Stimulated activated CD8-positive, alpha-beta memory T cell treated with anti-CD3 and anti-CD28 coated beads, Interleukin-2, amount 100 ng/mL, for 48 hours (primary cell): ENCODE measurements at regions not wholly inside any gene's neighbourhood (a gene's known extent, or its start where the extent isn't known, plus 50 kb on each side); places are given as distances from the start of the nearest gene placed in this dataset.

Experiments used
- DNase-seq, 2 donors: peaks; one replicate each; pipeline ENCODE4 v3.0.0-alpha.2; 2020; ENCODE audit warnings: low read depth in 2 of 2

DNA sequence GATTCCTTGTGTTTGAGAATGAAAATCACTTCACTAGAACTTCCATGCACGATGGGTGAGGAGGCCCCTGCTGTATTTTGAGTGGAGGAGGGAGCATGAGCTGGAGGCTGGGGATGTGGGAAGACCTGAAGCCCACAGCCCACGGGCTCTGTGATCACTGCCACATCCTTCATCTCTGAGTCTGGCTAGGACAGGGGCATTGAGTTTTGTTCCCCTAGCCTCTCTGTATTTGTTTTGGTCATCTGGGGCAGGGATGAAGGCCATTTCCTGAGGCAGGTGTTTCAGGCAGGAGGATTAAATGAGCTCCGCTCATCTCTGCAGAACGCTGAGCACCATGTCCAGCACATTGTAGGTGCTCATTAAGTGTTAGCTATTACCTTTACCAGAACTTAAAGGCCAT is 293.6 kb downstream of the GLRX3 start:
- no peak for DNase-seq

DNA sequence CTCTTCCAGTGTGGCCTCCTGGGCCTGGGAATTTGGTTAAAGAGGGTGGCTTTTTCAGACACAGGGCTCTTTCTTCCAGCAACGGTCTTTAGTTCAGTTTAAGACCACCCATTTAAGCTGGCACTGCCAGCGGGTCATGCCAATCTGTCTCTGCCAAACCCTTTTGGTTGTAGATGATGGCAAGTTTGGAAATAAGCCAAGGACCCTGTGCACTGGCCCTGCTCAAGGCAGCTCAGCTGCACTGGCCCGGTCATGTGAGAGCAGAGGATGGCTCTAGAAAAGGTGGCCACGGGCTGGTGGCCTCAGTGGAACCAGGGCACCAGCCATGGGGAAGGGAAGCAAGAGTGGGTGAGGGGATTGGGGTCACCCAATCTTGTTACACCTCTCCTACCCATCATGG is 294.1 kb downstream of the GLRX3 start:
- DNase-seq, result no peak

DNA sequence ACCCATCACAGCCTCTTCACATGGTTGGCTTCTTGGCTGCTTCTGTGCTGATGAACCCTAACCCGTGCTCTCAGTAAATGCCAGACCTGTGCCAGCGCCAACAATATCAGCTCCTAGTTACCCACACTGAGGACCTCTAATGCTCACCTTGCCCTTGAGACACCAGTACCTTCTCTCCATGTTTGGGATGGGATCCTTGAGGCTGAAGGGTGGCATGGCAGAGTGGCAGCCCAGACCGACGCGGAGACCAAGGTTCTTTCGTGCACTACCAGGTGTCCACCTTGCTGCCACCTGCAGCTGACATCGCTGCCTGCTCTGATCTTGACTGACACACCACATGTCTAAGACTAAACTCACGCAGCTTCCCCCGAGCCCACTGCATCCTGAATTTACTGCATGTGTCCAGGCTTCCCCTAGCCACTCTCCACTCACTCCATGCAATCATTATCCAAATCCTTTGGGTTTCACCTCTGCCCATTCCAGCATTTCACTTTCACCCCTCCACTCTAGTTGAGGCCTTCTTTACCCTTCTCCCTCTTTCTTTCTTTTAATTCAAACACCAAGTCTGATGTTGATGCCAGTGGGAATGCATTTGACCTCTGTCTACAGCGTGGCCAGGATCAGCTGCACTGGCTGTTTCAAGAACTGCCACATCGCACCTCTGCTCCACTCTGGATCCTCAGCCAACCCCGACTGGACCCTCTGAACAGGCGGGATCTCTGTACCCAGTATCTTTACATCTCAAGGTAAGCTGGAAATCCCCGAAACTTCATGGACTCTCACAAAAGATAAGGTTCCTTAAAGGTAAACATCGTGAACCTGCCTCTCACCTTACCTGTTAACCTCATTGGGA is 294.9 kb downstream of the GLRX3 start:
- DNase-seq, result no peak

DNA sequence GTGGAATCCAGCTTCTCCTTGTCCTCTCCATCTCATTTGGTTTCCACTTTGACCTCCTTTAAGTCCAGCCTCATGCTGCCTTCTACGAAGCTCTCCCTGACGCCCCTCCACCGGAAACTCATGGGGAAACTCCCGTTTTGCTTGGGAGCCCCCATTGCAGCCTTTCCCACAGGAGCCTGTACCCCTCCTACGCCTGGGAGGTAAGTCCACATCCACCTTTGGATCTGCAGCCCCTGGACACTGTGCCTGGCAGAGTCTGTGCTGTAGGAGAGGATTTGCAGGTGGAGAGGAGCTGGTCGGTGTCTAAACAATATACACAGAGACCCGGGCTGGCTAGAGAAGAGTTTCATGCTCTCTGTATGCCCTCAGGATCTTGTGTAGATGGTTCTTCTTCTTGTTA is 296.1 kb downstream of the GLRX3 start:
- no peak for DNase-seq

DNA sequence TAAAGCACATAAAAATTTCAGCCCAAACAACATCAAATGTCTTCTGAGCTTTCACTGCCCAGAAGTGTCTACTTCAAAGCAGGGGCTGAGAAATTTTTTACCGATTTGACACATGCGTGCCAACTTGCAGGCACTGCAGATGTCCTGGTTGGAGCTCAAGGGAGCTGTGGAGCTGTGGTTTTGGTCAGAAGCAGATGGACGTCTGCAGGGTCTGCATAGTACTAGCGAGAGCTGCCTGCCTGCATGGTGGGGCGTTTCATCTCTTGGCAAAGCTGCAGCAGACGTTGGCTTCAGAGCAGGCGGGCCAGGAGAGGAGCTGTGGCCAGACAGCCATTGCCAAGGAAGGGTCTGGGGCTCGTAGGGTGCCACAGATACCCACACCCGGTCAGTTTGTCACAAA is 296.7 kb downstream of the GLRX3 start:
- no peak for DNase-seq

DNA sequence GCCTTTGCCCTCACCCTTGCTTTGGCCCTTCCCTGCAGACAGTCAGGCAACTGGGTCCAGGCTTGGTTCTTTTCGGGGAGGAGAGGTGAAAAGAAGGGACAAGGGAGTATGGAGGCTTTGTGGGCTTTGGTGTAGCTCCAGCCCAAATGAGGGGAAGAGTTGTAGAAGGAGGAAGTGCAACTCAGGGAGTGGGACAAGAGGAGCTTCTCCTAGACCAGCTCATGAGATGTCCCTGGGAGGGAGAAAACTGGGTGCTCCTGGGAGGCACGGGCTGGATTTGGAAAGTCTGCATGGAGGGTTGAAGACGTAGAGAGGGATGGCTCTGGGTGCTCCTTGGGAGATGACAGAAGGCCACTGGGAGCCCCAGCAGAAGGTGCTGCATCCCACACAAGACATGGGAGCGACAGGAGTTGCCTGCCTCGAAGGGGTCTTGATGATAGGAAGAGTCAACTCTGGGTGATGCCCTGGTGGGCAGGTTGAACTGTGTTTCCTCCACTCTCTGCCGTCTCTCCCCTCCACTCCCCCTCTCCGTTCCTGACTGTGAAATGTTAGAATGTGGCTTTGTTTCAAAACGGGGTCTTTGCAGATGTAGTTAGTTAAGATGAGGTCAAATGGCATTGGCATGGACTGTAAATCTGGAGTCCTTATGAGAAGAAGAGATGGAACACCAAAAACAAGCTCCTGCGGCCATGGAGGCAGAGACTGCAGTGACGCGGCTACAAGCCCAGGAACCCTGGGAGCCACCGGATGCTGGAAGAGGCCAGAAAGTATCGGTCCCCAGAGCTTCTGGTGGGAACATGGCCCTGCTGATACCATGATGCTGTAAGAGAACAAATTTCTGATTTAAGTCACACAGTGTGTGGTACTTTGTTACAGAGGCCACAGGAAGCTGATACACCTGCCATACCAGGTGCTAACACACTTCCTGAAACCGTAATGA is 298.5 kb downstream of the GLRX3 start:
- DNase-seq, result no peak

DNA sequence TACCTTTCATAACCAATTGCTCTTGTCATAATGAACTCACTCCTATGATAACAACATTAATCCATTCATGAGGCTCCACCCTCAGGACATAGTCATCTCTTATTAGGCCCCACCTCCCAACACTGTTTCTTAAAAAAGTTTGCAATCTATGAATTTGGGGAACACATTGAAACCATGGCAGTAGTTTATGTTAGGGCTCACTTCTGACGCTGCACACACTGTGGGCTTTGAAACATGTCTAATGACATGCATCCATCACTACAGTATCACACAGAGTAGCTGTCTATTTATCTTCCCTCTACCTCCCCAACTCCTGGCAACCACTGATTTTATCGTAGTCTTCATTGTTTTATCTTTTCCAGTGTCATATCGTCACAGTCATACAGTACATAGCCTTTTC is 299.8 kb downstream of the GLRX3 start:
- DNase-seq, result no peak

DNA sequence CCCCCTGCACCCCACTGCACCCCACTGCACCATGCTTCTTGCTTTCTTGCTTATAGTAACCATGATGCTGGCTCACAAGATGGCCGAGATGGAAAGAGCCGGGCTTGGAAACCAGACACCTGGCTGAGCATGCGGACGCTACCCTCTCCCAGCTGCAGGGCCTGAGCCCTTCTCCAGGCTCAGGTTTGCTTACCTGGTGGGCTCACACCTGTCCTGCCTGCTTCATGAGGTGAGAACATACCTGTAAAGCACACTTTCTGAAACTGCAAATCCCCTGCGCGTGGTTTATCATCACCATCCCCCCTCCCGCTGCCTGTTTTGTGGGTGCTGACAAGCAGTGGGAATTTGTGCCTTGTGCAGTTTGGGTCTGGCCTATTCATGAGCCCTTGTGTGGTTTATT is 302.7 kb downstream of the GLRX3 start:
- no peak for DNase-seq

DNA sequence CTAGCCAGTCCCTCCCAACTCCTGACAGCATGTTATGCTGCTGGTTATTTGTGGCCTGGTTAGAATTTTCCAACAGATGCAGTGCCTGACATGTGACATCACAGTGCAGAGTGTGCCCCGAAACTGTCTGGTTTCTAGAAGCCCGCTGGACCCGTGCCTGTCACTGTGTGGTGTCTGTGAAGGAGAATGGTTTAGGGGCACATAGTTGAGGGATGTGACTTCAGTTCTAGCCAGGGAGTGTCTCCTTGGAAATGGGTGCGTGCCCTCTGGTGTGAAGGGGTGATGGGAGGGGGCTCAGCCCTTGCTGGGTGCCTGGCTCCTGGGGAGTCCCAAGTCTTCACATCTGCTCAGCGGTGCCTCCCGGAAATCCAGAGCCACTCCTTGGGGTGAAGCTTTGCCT is 303.6 kb downstream of the GLRX3 start:
- DNase-seq, result no peak

DNA sequence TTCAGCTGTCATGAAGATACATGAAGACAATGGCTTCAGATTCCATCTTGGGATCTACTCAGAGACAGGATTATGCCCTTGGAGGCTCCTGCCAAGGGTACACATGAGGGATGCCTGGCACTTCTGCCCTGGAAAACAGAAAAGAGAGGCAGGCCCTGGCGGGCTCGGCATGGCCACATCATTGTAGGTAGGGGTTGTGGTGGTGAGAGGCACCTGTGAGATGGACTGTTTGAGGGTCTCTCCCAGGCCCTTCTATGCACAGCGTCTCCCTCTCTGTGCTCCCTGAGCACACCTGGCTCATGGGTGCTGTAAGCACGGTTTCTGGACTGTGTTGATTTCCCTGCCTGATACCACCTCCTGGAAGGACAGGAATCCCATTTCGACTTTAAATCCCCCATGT is 304.3 kb downstream of the GLRX3 start:
- DNase-seq, result no peak

DNA sequence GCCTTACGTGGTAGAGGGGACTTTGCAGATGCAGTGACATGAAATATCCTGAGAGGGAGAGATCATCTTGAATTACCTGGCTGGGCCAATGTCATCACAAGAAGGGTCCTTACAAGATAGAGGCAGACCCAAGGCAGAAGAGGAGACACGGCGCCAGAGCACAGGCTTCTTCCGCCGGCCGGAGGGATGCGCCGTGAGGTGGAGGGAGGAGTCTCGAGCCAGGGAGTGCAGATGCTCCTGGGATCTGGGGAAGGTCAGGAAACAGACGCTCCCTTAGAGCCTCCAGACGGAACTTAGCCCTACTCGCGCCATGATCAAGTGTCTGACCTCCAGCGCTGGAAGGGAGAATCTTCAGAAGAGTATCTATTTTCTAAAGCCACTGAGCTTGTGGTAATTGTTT is 304.8 kb downstream of the GLRX3 start:
- no peak for DNase-seq

DNA sequence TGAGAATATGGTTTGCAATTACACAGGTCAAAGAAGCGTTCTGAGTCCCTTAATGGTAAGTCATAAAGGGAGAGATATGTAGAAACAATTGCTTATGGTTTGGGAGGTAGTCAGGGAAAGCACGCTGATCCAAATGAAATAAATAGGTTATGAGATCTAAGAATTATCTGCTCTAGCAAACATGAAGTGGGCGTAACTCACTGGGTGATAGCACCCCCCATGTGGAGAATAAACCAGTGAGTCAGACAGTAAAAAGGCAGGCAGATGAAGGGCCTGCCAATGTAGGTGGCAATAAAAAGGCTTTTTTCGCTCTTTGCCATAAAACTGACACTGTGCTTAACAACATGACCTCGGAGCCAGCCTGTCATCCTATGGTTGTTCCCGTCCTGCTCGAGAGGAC is 306.9 kb downstream of the GLRX3 start:
- no peak for DNase-seq

DNA sequence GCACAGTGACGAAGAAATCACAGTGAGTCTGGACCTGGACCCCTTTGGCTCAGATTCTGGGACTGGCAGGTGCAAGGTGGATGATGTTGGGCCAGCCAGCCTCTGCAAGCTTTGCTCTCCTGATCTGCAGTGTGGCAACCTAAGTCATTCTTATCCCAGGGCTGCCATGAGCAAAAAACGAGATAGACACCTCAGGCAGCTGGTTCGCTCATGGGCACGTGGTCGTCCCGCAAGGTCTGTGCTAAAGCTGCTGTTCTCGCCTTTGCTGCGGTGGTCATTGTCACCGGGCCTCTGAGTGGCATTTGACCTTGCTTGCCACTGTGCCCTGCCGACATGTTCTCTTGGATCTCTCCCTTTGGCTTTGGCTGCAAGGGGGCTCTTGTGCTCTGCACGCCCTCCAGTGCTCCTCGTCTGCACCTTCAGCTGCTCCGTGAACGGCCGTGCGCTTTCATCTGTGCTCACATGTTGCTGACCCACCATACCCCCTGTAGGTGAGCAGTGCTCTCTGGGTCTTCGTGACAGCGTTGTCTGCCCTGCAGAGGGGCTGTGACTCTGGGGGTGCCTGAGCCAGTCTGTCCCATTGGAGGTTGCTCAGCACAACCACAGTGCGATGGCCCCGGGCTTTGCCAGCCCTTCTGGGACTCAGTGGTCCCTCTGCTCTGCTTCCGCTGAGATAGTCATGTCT is 317.0 kb downstream of the GLRX3 start:
- no peak for DNase-seq

DNA sequence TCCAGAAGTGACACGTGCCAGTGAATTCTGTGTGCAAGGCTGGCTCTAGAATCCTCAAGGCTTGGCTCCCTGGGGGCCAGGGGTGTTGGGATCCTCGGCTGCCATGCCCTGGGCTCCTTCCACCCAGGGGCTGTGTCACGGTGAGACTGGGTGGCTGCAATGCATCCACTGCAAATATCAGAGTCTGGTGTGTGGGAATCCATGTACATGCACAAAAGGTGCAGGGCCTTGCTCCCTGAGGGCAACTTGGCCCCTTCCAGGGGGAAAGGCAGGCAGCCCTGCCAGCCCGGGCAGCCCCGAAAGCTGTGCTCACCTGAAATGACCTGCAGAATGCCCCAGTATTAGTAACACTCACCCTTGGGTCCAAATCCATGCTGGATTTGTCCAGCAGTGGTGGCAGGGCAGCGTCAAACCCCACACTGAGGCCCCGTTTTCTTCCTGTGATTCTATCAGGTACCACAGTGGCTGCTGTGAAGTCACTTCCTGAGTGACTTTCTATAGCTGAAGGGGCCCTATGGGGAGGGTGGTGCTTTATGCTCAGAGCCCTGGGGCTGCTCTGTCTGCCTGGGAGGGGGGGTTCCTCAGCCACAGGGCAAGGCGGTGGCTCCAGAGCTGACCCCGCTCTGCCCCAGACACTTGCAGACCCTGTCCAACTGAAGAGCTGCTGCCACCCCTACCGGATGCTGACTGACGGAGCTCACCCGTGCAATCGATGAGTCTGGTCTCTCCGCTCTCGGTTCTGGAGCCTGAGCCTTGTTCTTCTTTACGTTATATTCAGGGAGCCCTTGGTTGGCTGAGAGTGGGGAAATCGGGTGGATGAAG is 317.7 kb downstream of the GLRX3 start:
- no peak for DNase-seq

DNA sequence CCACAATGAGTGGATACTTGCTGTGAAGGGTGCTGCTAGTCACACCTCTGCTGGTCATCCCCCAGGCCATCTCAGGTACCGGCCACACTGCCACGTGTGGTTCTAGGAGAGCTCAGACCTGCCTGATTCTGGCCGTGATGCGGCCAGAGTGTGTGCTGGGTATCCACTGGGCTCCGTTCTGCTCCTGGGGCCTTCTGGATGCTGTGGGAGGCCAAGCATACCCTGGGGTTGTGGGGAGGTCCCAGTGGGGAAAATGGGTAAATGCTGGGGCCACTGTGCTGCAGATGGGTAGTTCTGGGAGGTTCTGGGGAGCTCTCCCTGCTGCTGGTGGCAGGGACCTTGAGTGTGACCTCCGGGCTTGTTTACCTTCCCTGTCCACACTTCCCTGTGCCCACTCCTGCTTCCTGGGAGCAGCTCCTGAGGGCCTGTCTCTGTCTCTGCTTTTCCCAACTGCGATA is 318.4 kb downstream of the GLRX3 start:
- DNase-seq, result no peak

DNA sequence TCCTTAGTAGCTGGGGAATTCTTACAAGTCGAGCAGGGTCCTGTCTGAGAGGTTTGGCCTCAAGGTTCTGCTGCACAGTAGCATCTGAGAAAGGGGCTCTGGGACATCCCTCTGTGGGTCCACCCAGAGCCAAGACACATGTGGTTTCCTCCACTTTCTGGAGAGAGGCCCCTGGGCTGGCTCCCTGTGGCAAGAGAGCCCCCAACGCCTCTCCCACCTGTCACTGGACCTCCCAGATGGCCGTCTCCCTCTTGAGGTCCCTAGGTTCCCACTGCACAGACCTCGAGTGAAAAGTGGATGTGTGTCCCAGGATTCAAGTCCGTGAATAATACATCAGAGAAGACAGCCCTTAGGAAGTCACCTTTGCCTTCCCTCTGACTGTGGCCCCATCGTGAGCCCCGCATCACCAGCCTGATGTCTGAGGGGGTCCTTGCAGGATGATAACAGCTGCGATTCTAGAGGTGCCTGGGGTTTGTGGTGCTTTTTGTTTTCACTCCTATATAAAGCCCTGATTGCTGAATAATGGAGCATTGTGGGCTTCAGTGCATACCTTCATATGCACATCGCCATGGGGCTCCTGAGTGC is 319.0 kb downstream of the GLRX3 start:
- no peak for DNase-seq

DNA sequence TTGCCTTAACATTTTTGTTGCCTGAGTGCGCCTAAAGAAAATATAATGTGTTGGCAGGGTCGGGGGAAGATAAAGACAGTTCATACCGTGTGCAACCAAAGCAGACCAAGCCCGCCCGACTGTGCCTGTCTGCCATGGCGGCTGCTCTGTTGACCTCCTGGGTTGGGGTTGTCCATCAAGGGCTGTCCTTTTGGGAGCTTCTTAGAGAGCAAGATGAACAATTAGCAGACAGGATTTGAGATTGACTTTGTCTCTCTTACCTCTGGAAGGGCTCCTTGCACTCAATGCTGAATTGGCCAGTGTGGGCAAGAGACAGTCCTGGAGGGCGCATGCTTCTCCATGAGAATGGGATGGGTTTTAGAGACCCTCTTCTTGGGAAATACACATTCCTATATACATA is 319.6 kb downstream of the GLRX3 start:
- no peak for DNase-seq

DNA sequence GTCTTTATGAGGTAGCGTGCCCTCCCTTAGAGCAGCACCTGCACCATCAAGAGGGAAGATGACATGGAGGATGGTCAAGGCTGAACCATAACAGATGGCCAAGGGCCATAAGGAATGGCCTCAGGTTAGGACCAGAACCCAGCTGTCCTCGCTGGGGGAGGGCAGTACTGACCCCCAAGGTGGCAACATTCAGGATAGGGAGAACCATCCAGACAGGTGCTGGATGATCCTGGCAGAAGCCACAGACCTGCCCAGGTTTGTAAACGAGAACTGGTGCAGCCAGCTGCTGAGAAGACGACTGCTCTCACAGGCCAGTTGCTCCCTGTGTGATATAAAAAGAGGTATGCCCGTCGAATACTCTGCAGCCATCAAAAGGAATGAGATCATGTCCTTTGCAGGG is 320.4 kb downstream of the GLRX3 start:
- DNase-seq, result no peak

DNA sequence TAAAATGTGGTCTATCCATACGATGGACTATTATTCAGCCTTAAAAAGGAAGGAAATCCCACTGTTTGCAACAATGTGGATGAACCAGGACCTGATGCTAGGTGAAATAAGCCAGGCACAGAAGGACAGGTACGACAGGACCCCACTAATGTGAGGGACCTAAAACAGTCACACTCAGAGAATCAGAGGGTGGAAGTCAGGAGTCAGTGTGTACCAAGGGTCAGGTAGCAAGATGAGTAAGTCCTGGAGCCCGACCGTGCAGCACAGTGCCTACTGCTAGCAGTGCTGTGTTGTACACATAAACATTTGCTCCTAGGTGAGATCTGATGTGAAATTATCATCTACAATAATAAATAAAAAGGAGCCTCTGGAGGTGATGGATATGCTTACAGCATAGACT is 322.3 kb downstream of the GLRX3 start:
- DNase-seq, result no peak

DNA sequence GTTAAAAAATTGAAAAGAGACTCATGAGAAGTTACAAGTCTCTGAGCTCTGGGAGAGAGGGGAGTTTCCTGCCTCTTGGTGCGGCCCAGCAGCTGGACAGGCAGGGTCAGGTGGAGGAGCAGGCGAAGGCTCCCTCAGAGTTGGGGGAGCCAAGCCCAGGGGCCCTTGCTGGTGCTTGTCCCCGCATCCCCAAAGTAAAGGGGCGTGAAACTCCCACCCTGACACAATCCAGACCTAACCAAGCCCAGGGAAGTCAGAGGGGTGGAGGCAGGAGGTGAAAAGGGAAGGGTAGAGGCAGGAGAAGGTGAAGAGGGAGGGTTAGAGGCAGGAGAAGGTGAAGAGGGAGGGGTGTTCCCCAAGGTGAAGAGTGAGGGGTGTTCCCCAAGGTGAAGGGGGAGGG is 322.8 kb downstream of the GLRX3 start:
- DNase-seq, result no peak

DNA sequence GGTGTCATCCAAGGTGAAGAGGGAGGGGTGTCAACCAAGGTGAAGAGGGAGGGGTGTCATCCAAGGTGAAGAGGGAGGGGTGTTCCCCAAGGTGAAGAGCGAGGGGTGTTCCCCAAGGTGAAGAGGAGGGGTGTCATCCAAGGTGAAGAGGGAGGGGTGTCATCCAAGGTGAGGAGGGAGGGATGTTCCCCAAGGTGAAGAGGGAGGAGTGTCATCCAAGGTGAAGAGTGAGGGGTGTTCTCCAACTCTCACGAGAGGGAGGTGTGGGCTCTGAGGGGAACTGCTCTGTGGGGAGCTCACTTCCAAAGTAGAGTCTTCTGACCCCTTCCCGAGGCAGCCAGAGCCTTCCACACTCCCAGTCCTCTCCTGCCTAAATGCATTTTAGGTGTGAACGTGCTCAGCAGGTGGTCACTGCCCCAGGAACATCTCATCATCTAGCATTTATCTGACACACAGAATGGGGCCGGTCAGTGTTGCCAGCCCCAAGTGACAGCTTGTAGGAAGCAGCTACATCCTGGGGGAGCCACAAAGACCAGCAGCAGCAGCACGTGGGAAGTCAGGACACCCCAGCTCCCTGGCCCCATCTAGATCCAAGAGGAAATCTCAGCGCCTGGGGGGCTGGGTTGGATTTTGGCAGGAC is 323.8 kb downstream of the GLRX3 start:
- no peak for DNase-seq
